ENCODE measurements at regions not wholly inside any gene's neighbourhood (a gene's known extent, or its start where the extent isn't known, plus 50 kb on each side); places are given as distances from the start of the nearest gene placed in this dataset.
"Not testable (repeated sequence)": the region's sequence is repeated elsewhere in the genome, so short reads cannot be mapped to it uniquely, and the experiment has no call there.

DNA sequence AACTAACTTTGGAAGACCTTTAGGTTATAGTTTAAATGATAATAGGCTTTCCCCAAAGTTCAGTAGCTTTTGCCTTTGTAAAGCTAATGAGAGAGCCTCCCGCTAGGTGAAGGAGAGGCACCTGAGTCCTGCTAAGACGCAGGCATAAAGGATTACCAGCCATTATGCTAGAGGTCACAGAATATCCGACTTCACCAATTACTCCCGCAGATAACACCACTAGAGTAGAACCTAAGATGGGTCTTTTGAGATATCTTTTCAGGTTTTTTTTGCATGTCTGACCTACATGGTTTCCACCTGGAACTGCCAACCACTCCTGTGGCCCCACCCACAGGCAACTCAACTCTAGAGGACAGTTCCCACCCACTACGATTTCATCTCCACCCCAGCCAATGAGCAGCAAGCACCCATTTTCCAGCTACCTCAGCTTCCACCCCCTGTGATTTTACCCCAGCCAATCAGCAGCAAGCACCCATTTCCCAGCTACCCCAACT lies 314.3 kb downstream of the BRD1 start:
- no peak for TF ChIP-seq CTCF (IDR thresholded peaks at IDR 0.05; ENCODE audit: unreplicated experiment in 3 of 3)
- Mint-ChIP-seq H3K36me3 (ENCODE audit: low read depth) (no peaks in the 10 kb centered on the region), H3K4me3 (no peak overlapping the region), H3K27me3 (ENCODE audit: low read depth) (peaks cover 67% of the 10 kb centered on the region), H3K27ac (no peak overlapping the region), H3K9me3 (peaks cover 13% of the 10 kb centered on the region), H3K4me1 (no peaks in the 10 kb centered on the region)

DNA sequence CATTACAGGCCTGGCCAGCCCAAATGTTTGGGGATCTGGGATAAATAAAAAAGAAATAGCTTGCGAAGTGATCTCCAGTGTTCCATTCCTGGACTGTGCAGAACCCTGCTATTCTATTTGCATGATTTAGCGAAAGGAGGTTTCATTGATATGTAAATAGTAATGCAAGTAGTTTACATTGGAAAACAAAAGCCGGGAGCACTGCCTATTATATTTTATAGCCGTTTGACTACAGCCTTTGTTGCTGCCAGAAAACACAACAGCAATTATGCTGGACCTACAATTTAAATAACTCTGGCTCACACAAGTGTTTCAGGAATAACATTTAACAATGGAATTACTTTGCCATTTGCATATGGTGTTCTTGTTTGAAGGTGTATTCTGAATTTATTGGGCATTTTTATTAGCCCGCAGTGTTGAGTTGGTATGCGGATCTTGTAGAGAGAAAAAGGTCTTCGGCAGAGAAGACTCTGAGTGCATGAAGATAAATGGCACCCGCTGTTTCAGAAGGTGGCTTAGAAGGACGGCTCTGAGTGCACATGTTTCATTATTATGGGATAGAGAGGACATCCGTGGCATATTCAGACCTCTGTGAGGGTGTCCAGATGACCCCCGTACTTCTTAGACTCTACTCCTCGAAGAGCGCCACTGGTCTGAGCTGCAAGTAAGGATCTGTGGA lies 315.0 kb downstream of the BRD1 start:
- H3K4me3 Mint-ChIP-seq, result no peak overlapping the region
- no peak for TF ChIP-seq CTCF (IDR thresholded peaks at IDR 0.05; ENCODE audit: unreplicated experiment in 3 of 3)
- H3K4me1 Mint-ChIP-seq, result no peaks in the 10 kb centered on the region
- H3K9me3 Mint-ChIP-seq, result peaks cover 13% of the 10 kb centered on the region
- H3K36me3 Mint-ChIP-seq (ENCODE audit: low read depth), result no peaks in the 10 kb centered on the region
- H3K27me3 Mint-ChIP-seq (ENCODE audit: low read depth), result peaks cover 60% of the 10 kb centered on the region
- no peak overlapping the region for H3K27ac Mint-ChIP-seq

DNA sequence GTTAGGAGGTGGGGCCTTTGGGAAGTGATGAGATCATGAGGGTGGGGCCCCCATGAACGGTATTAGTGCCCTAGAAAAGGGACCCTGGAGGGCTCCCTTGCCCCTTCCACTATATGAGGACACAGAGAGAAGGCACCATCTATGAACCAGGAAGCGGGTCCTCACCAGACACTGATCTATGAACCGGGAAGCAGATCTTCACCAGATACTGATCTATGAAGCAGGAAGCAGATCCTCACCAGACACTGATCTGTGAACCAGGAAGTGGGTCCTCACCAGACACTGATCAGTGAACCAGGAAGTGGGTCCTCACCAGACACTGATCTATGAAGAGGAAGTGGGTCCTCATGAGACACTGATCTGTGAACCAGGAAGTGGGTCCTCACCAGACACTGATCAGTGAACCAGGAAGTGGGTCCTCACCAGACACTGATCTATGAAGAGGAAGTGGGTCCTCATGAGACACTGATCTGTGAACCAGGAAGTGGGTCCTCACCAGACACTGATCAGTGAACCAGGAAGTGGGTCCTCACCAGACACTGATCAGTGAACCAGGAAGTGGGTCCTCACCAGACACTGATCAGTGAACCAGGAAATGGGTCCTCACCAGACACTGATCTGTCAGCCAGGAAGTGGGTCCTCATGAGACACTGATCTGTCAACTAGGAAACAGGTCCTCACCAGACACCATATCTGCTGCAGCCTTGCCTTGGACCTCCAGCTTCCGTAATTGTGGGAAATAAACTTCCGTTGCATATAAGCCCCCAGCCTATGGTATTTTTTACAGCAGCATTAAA lies 316.1 kb downstream of the BRD1 start:
- Mint-ChIP-seq H3K27me3 (ENCODE audit: low read depth) (peaks cover 50% of the 10 kb centered on the region), H3K9me3 (peaks cover 13% of the 10 kb centered on the region)
- not testable (repeated sequence) for H3K4me1 Mint-ChIP-seq; H3K27ac Mint-ChIP-seq; H3K36me3 Mint-ChIP-seq (ENCODE audit: low read depth); H3K4me3 Mint-ChIP-seq

GRCh38 chr22:49510718-49511117 lies 317.0 kb downstream of the BRD1 start:
- Mint-ChIP-seq H3K36me3 (ENCODE audit: low read depth) (no peaks in the 10 kb centered on the region), H3K4me1 (no peaks in the 10 kb centered on the region), H3K27me3 (ENCODE audit: low read depth) (peaks cover 41% of the 10 kb centered on the region), H3K4me3 (no peak overlapping the region), H3K27ac (no peak overlapping the region), H3K9me3 (peaks cover 10% of the 10 kb centered on the region)
- no peak for TF ChIP-seq CTCF (IDR thresholded peaks at IDR 0.05; ENCODE audit: unreplicated experiment in 3 of 3)

GRCh38 chr22:49509016-49509415 lies 318.7 kb downstream of the BRD1 start:
- no peaks in the 10 kb centered on the region for H3K4me1 Mint-ChIP-seq
- H3K36me3 Mint-ChIP-seq (ENCODE audit: low read depth), result no peaks in the 10 kb centered on the region
- H3K4me3 Mint-ChIP-seq, result no peak overlapping the region
- no peak for TF ChIP-seq CTCF (IDR thresholded peaks at IDR 0.05; ENCODE audit: unreplicated experiment in 3 of 3)
- H3K27ac Mint-ChIP-seq, result no peak overlapping the region
- H3K27me3 Mint-ChIP-seq (ENCODE audit: low read depth), result peaks cover 27% of the 10 kb centered on the region
- peaks cover 10% of the 10 kb centered on the region for H3K9me3 Mint-ChIP-seq

DNA sequence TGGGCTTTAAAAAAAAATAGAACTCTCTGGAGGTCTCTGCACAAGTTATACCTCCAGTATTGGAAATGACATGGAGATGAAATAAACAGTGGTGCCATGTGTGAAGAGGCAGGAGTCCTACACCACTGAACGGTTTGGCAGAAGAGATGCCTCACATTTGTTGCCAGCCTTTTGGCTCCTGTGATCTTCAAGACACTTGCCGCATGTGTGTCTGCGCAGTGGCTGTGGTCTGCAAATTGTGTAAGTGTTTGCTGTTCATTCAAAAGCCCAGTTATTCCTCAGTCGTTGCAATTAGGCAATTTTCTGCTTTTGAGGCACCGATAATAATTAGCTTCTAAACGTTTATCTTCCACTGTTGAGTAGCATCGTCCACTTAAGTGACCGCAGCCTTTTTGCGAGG lies 319.1 kb downstream of the BRD1 start:
- H3K27ac Mint-ChIP-seq, result no peak overlapping the region
- H3K4me1 Mint-ChIP-seq, result no peaks in the 10 kb centered on the region
- no peaks in the 10 kb centered on the region for H3K36me3 Mint-ChIP-seq (ENCODE audit: low read depth)
- TF ChIP-seq CTCF (IDR thresholded peaks at IDR 0.05; ENCODE audit: unreplicated experiment in 3 of 3), result no peak
- peaks cover 23% of the 10 kb centered on the region for H3K27me3 Mint-ChIP-seq (ENCODE audit: low read depth)
- peaks cover 10% of the 10 kb centered on the region for H3K9me3 Mint-ChIP-seq
- H3K4me3 Mint-ChIP-seq, result no peak overlapping the region

Data from nephron (organoid).